ENCODE measurements at regions not wholly inside any gene's neighbourhood (a gene's known extent, or its start where the extent isn't known, plus 50 kb on each side); places are given as distances from the start of the nearest gene placed in this dataset.

DNA sequence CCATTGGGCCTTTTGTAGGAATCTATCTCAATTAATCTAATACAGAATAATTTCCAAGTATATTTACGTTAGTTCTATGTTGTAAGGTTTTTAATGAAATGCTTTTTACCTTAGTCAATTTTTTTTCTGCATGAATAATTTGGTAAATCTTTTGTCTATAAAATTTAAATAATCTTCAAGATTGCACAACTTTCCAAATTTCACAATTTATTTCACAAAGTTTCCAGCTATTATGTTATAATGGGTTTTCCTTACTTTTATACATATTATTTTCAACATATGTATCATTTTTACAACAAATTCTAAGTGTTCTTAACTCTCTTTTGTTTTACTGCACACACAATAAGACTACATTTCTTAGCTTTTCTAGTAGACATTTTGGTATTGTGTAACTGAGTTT is 470.7 kb downstream of the ETV1 start:
- Histone ChIP-seq H3K27me3 (ENCODE audit: control insufficient read depth, insufficient read depth, low read length) (no peaks in the 10 kb centered on the region), H3K36me3 (ENCODE audit: control insufficient read depth, insufficient read depth, low read length) (no peaks in the 10 kb centered on the region), H3K4me3 (ENCODE audit: low read depth, low read length) (no peak overlapping the region)
- no peak for DNase-seq (ENCODE audit: low read depth)
- TF ChIP-seq, protein P1, sequence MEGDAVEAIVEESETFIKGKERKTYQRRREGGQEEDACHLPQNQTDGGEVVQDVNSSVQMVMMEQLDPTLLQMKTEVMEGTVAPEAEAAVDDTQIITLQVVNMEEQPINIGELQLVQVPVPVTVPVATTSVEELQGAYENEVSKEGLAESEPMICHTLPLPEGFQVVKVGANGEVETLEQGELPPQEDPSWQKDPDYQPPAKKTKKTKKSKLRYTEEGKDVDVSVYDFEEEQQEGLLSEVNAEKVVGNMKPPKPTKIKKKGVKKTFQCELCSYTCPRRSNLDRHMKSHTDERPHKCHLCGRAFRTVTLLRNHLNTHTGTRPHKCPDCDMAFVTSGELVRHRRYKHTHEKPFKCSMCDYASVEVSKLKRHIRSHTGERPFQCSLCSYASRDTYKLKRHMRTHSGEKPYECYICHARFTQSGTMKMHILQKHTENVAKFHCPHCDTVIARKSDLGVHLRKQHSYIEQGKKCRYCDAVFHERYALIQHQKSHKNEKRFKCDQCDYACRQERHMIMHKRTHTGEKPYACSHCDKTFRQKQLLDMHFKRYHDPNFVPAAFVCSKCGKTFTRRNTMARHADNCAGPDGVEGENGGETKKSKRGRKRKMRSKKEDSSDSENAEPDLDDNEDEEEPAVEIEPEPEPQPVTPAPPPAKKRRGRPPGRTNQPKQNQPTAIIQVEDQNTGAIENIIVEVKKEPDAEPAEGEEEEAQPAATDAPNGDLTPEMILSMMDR (IDR thresholded peaks at IDR 0.05; ENCODE audit: insufficient read depth, low read depth, low read length), result no peak
- ChIA-PET CTCF (no interaction called here), POLR2A (no interaction called here)

DNA sequence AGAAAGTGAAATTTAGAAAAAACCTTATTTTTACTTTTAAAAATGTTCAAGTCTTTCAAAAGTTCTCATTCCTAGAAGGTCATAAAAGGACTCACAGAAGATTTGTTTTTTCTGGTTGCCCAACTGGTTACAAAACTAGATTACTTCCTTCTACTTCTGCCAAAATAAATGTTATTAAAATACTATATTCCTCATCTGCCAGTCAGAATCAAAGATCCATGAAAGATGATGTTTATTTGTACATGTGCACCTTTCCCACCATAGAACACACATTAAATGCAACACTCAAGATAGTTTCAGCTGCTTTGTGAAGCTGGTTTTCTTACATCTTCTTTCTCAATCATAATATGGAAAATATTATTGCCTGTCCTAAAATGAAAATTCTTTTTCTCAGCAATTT is 465.4 kb downstream of the ETV1 start:
- no peak for DNase-seq (ENCODE audit: low read depth)
- no peaks in the 10 kb centered on the region for H3K36me3 ChIP-seq (ENCODE audit: control insufficient read depth, insufficient read depth, low read length)
- H3K27me3 ChIP-seq (ENCODE audit: control insufficient read depth, insufficient read depth, low read length), result no peaks in the 10 kb centered on the region
- TF ChIP-seq, protein P1 (IDR thresholded peaks at IDR 0.05; ENCODE audit: insufficient read depth, low read depth, low read length), result no peak
- no peak overlapping the region for H3K4me3 ChIP-seq (ENCODE audit: low read depth, low read length)
- CTCF ChIA-PET, result interaction anchor here (1.6 kb wide), 1 partner anchor 935 kb away, joined by 7 read pairs; no protein-coding TSS in a partner anchor
- POLR2A ChIA-PET, result no interaction called here

DNA sequence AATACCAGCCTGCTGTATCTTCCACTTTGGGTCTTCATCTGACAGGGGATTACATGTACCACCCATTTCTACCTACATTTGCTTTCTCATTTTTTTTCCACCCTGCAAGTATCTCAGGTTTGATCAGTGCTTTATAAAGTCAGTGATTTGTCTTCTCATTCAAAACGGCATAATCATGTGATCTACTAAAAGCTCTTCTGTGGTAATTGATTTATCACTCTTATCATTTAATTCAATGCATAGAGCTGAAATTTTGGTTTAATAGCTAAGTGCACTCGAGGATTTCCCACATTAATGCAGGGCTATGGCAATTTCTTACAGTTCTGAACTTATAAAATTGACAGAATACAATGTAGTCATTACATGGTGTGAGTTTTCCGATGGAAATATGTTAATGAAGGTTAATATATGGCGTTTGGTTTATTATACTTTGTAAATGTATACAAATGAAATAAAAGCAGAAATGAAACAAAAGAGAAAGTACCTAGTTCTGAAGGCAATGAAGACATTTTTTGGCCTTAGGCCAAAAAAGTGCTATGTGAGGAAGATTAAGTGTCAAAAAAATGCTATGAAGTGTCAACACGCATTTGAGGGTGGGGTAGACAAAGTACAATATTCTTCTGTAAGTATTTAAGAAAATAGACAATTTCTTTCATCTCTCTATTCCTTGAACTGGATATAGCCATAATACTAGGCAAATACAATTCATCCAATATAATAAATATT is 457.3 kb downstream of the ETV1 start:
- Histone ChIP-seq H3K4me3 (ENCODE audit: low read depth, low read length) (no peak overlapping the region), H3K27me3 (ENCODE audit: control insufficient read depth, insufficient read depth, low read length) (no peaks in the 10 kb centered on the region), H3K36me3 (ENCODE audit: control insufficient read depth, insufficient read depth, low read length) (no peaks in the 10 kb centered on the region)
- POLR2A ChIA-PET, result no interaction called here
- no peak for DNase-seq (ENCODE audit: low read depth)
- CTCF ChIA-PET, result no interaction called here
- TF ChIP-seq, protein P1 (IDR thresholded peaks at IDR 0.05; ENCODE audit: insufficient read depth, low read depth, low read length), result no peak

DNA sequence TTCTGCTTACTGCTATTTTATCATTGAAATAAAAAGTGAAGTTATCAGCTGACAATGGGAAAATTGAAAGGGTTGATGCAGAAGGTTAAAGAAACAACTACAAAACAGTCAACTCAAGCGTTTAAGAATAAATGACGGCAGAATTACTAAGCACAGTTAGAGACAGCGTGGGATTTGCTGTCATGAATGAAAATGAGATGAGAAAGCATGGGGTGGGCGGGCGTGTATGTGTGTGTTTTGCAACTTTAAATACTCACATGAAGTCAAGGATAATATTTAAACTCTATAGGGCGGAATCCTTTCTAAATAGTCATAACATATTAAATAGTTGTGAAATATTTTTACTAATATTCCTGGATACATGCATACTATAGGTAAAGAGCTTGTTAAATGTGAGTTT is 450.8 kb downstream of the ETV1 start:
- Histone ChIP-seq H3K36me3 (ENCODE audit: control insufficient read depth, insufficient read depth, low read length) (no peaks in the 10 kb centered on the region), H3K27me3 (ENCODE audit: control insufficient read depth, insufficient read depth, low read length) (no peaks in the 10 kb centered on the region), H3K4me3 (ENCODE audit: low read depth, low read length) (no peak overlapping the region)
- DNase-seq (ENCODE audit: low read depth), result no peak
- ChIA-PET CTCF (no interaction called here), POLR2A (no interaction called here)
- TF ChIP-seq, protein P1 (IDR thresholded peaks at IDR 0.05; ENCODE audit: insufficient read depth, low read depth, low read length), result no peak

DNA sequence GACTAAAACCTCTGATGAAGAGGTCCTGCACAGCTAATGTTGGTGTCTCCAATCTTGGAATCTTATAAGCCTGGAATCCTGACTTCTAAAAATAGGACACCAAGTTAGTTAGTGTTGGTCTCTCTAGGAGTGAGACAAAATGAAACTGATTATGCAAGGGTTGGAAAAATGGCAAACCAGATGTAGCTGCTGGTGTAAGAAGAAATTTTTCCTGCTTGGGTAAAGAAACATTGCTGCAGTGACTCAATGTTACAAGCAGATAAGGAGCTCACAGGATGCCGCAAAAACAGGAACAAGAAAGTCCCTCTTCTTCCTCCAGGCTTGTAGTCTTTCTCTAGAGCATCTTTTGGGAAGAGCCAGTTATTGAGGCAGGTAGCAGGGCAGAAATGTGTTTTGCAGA is 449.0 kb downstream of the ETV1 start:
- POLR2A ChIA-PET, result no interaction called here
- H3K4me3 ChIP-seq (ENCODE audit: low read depth, low read length), result no peak overlapping the region
- no peaks in the 10 kb centered on the region for H3K27me3 ChIP-seq (ENCODE audit: control insufficient read depth, insufficient read depth, low read length)
- no peaks in the 10 kb centered on the region for H3K36me3 ChIP-seq (ENCODE audit: control insufficient read depth, insufficient read depth, low read length)
- DNase-seq (ENCODE audit: low read depth), result peak; percentile 1
- CTCF ChIA-PET, result no interaction called here
- TF ChIP-seq, protein P1 (IDR thresholded peaks at IDR 0.05; ENCODE audit: insufficient read depth, low read depth, low read length), result no peak

All from BJ (cell line).